Endothelial cell of umbilical vein (primary cell): ENCODE measurements at regions not wholly inside any gene's neighbourhood (a gene's known extent, or its start where the extent isn't known, plus 50 kb on each side); places are given as distances from the start of the nearest gene placed in this dataset.
A peak's percentile ranks its signal among the peaks of the same experiment; 100 is the strongest.

Experiments used
- BruUV-seq: library from RNA; stranded (reverse); fragments of 400-500 nt; replicated peaks from 2 replicates; lab custom pipeline; 2021; lab: Mats Ljungman, UMichigan
- CTCF ChIA-PET: fragments of 300-600, 350-600 bp; sonication (Branson Sonifier 250); formaldehyde crosslinking; loops from one replicate; lab custom pipeline; 2021; ENCODE audit warnings: antibody characterized with exemption, inconsistent platforms; lab: Charles Lee
- POLR2A ChIA-PET: fragments of 300-600, 350-600 bp; sonication (Branson Sonifier 250); formaldehyde crosslinking; loops from one replicate; lab custom pipeline; 2021; ENCODE audit warnings: antibody characterized with exemption, inconsistent platforms; lab: Charles Lee
- DNase-seq: peaks from one replicate; pipeline ENCODE4 v3.0.0-alpha.2; 2011; ENCODE audit warnings: low read depth, low spot score
- FAIRE-seq: peaks from 2 replicates; lab custom pipeline; 2011; peaks lifted over from hg19 to GRCh38; lab: Jason Lieb, UNC
- H2AFZ ChIP-seq: 2 replicates; pipeline ENCODE4 v1.6.0; 2012; ENCODE audit warnings: low read depth, low read length, control low read depth, inconsistent platforms
- H3K27ac ChIP-seq: 2 replicates; pipeline ENCODE4 v1.5.1; 2011; ENCODE audit warnings: low read depth, mild to moderate bottlenecking, control low read depth, low read length, moderate library complexity; ENCODE audit not compliant: insufficient read depth
- H3K27me3 ChIP-seq, 2 experiments: 2 replicates each; pipeline versions ENCODE4 v1.6.0 to v1.6.1; 2011; ENCODE audit warnings: low read length in 2 of 2, mixed read lengths in 1 of 2; ENCODE audit not compliant: control insufficient read depth in 2 of 2, insufficient read depth in 2 of 2
- H3K36me3 ChIP-seq, 2 experiments: 2 replicates in 1 of 2; 3 replicates in 1 of 2; pipeline ENCODE4 v1.5.1; 2011; ENCODE audit warnings: low read length in 2 of 2, mild to moderate bottlenecking in 1 of 2, moderate library complexity in 1 of 2; ENCODE audit not compliant: control insufficient read depth in 2 of 2, insufficient read depth in 2 of 2; ENCODE audit errors: extremely low read depth in 1 of 2
- H3K4me1 ChIP-seq: 3 replicates; pipeline ENCODE4 v1.5.1; 2011; ENCODE audit warnings: mild to moderate bottlenecking, low read length; ENCODE audit not compliant: control insufficient read depth, insufficient read depth; ENCODE audit errors: extremely low read depth
- H3K4me2 ChIP-seq: 2 replicates; pipeline ENCODE4 v1.6.1; 2011; ENCODE audit warnings: low read length, control low read depth, mixed read lengths; ENCODE audit not compliant: insufficient read depth
- H3K4me3 ChIP-seq, 3 experiments: fragments of 200-600 bp in 1 of 3; sonication (generic), shearing (Covaris generic) in 1 of 3; replicated peaks in 1 of 3; 2 replicates each; pipeline ENCODE4 v1.5.1; 2011 to 2016; ENCODE audit warnings: control low read depth in 3 of 3, low read length in 3 of 3, mild to moderate bottlenecking in 2 of 3, inconsistent platforms in 1 of 3, low read depth in 1 of 3, moderate library complexity in 1 of 3; ENCODE audit not compliant: insufficient read depth in 1 of 3
- H3K79me2 ChIP-seq: 2 replicates; pipeline ENCODE4 v1.6.0; 2012; ENCODE audit warnings: low read length, inconsistent platforms; ENCODE audit not compliant: control insufficient read depth, insufficient read depth
- H3K9ac ChIP-seq: replicated peaks from 2 replicates; pipeline ENCODE3; 2011; ENCODE audit warnings: low read length, control low read depth; ENCODE audit not compliant: insufficient read depth; ENCODE audit errors: extremely low read depth
- H3K9me1 ChIP-seq: replicated peaks from 3 replicates; pipeline ENCODE4 v1.6.0; 2011; ENCODE audit warnings: mild to moderate bottlenecking, low read length; ENCODE audit not compliant: control insufficient read depth, insufficient read depth; ENCODE audit errors: extremely low read depth
- H3K9me3 ChIP-seq: replicated peaks from 2 replicates; pipeline ENCODE4 v1.5.1; 2012; ENCODE audit warnings: low read length, inconsistent platforms; ENCODE audit not compliant: control insufficient read depth, insufficient read depth
- H4K20me1 ChIP-seq: replicated peaks from 2 replicates; pipeline ENCODE3; 2011; ENCODE audit warnings: mild to moderate bottlenecking, low read length; ENCODE audit not compliant: control insufficient read depth, insufficient read depth; ENCODE audit errors: extremely low read depth
- EZH2 ChIP-seq: IDR thresholded peaks from 2 replicates; pipeline ENCODE4 v1.6.1; 2012; ENCODE audit warnings: borderline replicate concordance, low read depth, mild to moderate bottlenecking, moderate library complexity, low read length, inconsistent platforms; ENCODE audit not compliant: severe bottlenecking
- MYC ChIP-seq: IDR thresholded peaks from one replicate; pipeline ENCODE4 v1.6.1; 2011; ENCODE audit warnings: mild to moderate bottlenecking, low read depth, low read length
- dilution Hi-C: fragments of 300-500 bp; cut with MboI; formaldehyde crosslinking; loops from one replicate; pipeline ENCODE4 v1.15.0; 2019; ENCODE audit warnings: low sequenced_read_pairs; ENCODE audit not compliant: extremely low pct_ligation_motif_present
- intact Hi-C: fragments of 100-400 bp; cut with micrococcal nuclease; formaldehyde crosslinking; loops from one replicate; pipeline ENCODE4 v1.10.0; 2022

DNA sequence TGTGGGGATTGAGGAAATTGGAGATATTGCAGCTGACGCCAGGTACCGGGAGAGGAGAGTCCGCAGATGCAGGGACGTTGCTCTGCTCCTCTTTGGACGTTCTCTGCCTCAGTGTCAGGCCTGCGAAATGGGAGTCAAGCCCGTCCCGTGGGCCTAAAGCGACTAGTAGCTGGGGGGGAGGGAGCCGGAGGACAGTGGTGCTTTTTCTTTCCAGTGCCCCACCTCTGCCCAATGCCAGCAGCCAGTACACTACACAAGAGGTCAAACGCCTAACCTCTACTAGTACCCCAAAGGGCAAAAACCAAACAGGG is 413.6 kb upstream of the ESRRG start:
- H3K9me3 ChIP-seq, result no peaks in the 10 kb centered on the region
- H3K4me3 ChIP-seq, result no peak overlapping the region
- ChIA-PET POLR2A (no interaction called here), CTCF (no interaction called here)
- peaks cover 55 to 81% of the 10 kb centered on the region in 2 experiments for H3K27me3 ChIP-seq
- no peaks in the 10 kb centered on the region for H3K79me2 ChIP-seq
- BruUV-seq, result no TSS peak
- FAIRE-seq (no peak), DNase-seq (no peak)
- dilution Hi-C loops, result no loop called here
- H3K36me3 ChIP-seq, result no peaks in the 10 kb centered on the region
- H3K27ac ChIP-seq, result no peak overlapping the region
- H3K9me1 ChIP-seq, result no peaks in the 10 kb centered on the region
- H2AFZ ChIP-seq, result no peak overlapping the region
- intact Hi-C loops, result loop anchor here (10.0 kb wide), 1 partner anchor 528 kb away; no protein-coding TSS in a partner anchor
- no peak overlapping the region for H3K4me2 ChIP-seq
- no peaks in the 10 kb centered on the region for H4K20me1 ChIP-seq
- no peak for TF ChIP-seq MYC
- H3K9ac ChIP-seq, result no peak overlapping the region
- H3K4me1 ChIP-seq, result no peaks in the 10 kb centered on the region

GRCh38 chr1:217135987-217136894 is 413.0 kb upstream of the ESRRG start:
- FAIRE-seq, result no peak
- Histone ChIP-seq H3K27ac (no peak overlapping the region), H3K4me2 (peak overlapping the region; percentile 36), H3K79me2 (no peaks in the 10 kb centered on the region), H3K4me3 (no peak overlapping the region), H2AFZ (no peak overlapping the region), H3K27me3 (peaks cover 55 to 79% of the 10 kb centered on the region in 2 experiments), H4K20me1 (no peaks in the 10 kb centered on the region), H3K9me3 (no peaks in the 10 kb centered on the region), H3K36me3 (no peaks in the 10 kb centered on the region), H3K4me1 (no peaks in the 10 kb centered on the region), H3K9ac (no peak overlapping the region), H3K9me1 (no peaks in the 10 kb centered on the region)
- DNase-seq, result no peak
- ChIA-PET CTCF (no interaction called here), POLR2A (no interaction called here)
- no TSS peak for BruUV-seq
- no peak for TF ChIP-seq MYC
- TF ChIP-seq EZH2, result peak; percentile 39
- dilution Hi-C loops (no loop called here), intact Hi-C loops (loop anchor here (10.0 kb wide), 1 partner anchor 529 kb away; no protein-coding TSS in a partner anchor)
